ENCODE measurements at regions not wholly inside any gene's neighbourhood (a gene's known extent, or its start where the extent isn't known, plus 50 kb on each side); places are given as distances from the start of the nearest gene placed in this dataset.

- DNase-seq (ENCODE audit: low spot score) = no peak
These were observed 523.8 kb upstream of the SPHKAP start for GRCh38 chr2:228705318-228705717.

DNA sequence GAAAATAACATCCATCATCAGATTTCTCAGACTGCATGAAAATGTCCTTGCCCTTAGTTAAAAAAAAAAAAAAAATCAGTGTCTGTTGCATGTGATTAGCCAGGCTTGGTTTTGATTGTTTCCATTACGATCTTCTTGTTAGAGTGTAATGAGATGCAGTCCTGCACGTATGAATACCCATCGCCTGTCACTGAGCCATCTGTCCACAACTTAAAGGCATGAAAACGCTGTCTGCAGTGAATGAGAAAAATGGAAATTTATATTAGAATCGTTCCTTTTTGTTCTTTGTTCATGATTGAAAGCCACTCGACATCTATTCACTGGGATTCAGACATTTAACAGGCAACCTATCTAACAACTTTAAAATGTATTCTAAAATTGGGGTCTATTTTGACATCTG is 521.7 kb upstream of the SPHKAP start:
- no peak for DNase-seq (ENCODE audit: low spot score)

DNA sequence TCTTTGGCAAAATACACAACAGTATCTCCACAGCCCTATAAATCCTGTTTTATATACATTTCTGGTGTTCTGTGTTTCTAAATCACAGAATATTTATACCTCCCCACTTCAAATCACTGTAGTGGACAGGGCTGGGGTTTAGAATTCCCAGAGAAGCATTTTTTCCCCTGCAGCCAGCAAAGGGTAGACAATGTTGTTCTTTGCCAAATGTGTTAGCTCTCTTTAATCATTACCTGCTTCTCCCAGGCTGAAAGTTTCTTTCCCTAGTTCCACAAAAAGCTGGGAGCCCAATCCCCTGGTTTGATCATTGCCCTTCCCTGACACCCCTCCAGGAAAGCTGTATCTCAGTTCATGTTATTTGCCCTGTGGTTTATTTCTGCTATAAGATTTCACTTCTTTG is 520.0 kb upstream of the SPHKAP start:
- DNase-seq (ENCODE audit: low spot score) = no peak

DNA sequence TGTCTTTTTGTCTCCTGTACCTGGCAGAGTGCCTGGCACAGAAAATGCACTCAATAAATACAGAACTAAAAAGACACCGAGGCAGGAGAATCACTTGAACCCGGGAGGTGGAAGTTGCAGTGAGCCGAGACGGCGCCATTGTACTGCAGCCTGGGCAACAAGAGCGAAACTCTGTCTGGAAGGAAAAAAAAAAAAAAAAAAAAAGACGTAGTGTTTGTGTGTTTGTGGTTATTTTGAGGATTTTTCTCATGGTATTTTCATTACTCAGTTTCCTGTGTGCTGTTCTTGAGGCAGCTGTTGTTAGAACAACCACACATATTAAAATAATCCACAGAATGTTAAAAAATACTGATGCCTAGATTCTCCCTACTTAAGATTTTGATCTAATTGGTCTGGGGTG is 519.2 kb upstream of the SPHKAP start:
- DNase-seq (ENCODE audit: low spot score) = peak; percentile 16

DNA sequence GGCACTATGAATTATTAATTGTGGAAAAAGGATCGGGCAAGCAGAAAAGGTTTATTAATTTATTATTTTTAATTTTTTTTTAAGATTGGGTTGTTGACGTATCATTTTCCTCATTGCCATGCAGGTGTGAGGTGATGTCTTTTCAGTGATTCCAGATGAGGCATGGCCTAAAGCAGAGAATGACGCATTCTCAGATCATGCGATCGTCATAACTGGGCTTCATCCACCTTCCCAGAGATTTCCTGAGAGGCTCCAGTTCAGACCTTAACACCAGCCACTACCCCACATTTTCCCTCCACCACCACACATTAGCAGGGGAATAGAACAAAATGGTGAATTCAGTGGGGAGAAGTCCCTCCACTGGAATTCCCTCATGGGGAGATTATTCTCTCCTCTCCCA is 518.4 kb upstream of the SPHKAP start:
- DNase-seq (ENCODE audit: low spot score) = no peak

DNA sequence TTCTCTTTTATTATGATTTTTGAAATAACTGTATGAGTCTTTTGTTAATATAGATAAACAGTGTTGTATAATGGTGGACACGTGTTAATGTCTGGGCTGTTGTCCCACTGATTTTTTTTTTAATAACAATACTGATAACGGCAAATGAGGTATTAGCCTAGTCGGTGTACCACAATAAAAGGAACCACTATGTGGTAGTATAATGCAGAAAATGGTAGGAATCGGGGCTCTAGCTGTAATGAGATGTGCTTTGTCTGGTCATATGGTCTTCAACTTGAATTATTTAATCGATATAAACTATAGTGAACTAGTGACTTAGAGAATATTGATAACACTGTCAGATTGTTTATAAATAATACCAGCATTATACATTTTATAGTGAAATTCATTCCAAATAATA is 517.9 kb upstream of the SPHKAP start:
- DNase-seq (ENCODE audit: low spot score) = no peak

GRCh38 chr2:228698963-228699362 is 517.5 kb upstream of the SPHKAP start:
- no peak for DNase-seq (ENCODE audit: low spot score)

GRCh38 chr2:228697456-228697855 is 516.0 kb upstream of the SPHKAP start:
- DNase-seq (ENCODE audit: low spot score) = no peak

- DNase-seq (ENCODE audit: low spot score) = no peak
These were observed 509.2 kb upstream of the SPHKAP start for GRCh38 chr2:228690681-228691080.

- DNase-seq (ENCODE audit: low spot score) = no peak
These were observed 507.6 kb upstream of the SPHKAP start for GRCh38 chr2:228689053-228689452.

DNA sequence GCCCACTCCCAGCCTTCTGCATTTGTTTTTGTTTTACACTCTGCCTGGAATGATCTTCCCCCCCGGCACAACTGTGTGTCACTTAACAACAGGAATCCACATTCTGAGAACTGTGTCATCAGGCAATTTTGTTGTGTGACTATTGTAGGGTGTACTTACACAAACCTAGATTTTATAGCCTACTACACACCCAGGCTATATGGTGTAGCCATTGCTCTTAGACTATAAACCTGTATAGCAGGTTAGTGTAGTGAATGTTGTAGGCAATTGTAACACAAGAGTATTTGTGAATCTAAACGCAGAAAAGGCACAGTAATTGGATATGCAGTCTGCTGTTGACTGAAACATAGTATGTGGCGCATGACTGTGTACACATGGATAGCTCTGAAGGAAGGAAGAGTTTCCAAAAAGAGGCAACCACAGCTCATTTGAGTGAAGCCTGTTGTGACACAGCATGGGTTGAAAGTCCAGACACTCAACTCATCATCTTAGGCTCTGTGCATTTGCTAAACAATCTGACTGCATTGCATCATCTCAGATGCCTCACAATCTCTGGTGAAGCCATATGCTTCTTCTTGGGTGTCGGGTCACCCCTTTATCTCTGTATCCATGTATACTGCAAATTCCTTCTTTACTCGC is 506.6 kb upstream of the SPHKAP start:
- no peak for DNase-seq (ENCODE audit: low spot score)

GRCh38 chr2:228681979-228682378 is 500.5 kb upstream of the SPHKAP start:
- DNase-seq (ENCODE audit: low spot score) = no peak

DNA sequence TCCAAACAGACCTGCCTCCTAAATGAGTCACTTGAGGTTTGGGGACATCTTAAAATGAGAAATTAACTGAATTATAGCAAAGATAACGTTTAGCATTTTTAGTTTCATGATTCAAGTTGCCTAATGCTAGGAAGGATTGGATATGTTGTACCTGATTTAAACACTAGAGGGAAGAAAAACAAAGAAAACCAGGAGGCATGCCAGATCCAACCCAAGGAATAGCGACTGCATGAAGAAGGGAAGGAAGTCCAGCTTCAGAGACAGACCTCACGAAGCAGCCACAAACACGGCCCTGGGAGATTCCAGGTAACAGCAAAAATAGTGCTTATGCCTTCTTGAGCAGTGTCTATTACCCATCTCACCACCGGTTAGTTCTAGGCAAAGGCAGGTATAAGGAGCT is 499.9 kb upstream of the SPHKAP start:
- DNase-seq (ENCODE audit: low spot score) = peak; percentile 35

GRCh38 chr2:228678110-228678509 is 496.6 kb upstream of the SPHKAP start:
- DNase-seq (ENCODE audit: low spot score) = no peak

- no peak for DNase-seq (ENCODE audit: low spot score)
These were observed 494.2 kb upstream of the SPHKAP start for GRCh38 chr2:228675646-228676045.

DNA sequence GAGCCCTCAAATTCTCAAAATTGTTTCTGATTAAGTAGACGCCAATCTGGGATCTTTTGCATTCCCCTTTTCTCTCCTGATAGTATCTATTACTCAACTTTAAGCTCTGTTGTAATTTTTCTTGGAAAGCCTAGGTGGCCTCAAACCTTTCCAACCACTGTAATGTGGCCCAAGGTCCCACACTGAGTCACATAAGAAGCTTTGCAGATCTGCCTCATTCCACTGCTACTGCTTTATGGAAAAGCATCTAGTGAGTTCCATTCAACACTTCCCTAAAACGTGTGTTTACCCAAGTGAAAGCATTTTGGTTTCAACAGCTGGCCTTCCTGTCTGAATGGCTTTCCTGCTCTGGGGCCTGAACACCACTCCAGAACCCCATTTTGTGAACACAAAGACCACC is 493.6 kb upstream of the SPHKAP start:
- DNase-seq (ENCODE audit: low spot score) = no peak

- DNase-seq (ENCODE audit: low spot score) = no peak
These were observed 492.5 kb upstream of the SPHKAP start for GRCh38 chr2:228673876-228674554.

- DNase-seq (ENCODE audit: low spot score) = no peak
These were observed 488.2 kb upstream of the SPHKAP start for GRCh38 chr2:228669690-228670089.

DNA sequence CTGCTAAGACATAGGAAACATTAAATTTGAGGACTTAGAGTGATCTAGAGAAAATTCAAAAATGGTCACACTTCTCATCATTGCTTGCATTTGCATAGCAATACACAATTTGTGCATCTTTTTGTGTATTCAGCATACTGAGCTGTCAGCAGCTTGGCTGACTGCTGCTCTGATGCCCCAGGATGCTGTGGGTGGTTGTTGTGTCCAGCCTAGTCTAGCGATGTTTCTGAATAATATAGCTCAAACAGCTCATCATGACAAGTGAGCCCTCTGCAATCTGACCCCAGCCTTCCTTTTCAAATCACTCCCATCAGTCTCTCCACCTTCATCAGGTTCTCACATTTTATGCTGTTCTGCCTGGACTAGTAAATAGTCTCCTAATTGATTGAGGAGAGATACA is 483.7 kb upstream of the SPHKAP start:
- no peak for DNase-seq (ENCODE audit: low spot score)

GRCh38 chr2:228658998-228659397 is 477.5 kb upstream of the SPHKAP start:
- DNase-seq (ENCODE audit: low spot score) = peak; percentile 22

- peak; percentile 49 for DNase-seq (ENCODE audit: low spot score)
These were observed 476.4 kb upstream of the SPHKAP start for GRCh38 chr2:228657807-228658402.

GRCh38 chr2:228655331-228655730 is 473.8 kb upstream of the SPHKAP start:
- DNase-seq (ENCODE audit: low spot score) = no peak

- no peak for DNase-seq (ENCODE audit: low spot score)
These were observed 473.2 kb upstream of the SPHKAP start for GRCh38 chr2:228654707-228655106.

GRCh38 chr2:228653884-228654283 is 472.4 kb upstream of the SPHKAP start:
- no peak for DNase-seq (ENCODE audit: low spot score)
